WERI-Rb-1 (cell line): ENCODE measurements at regions not wholly inside any gene's neighbourhood (a gene's known extent, or its start where the extent isn't known, plus 50 kb on each side); places are given as distances from the start of the nearest gene placed in this dataset.

Experiments
- DNase-seq: peaks from one replicate; pipeline ENCODE4 v3.0.0-alpha.2; 2020
- H3K27ac ChIP-seq: fragments of 250-450 bp; sonication (Bioruptor Pico); 2 replicates; pipeline ENCODE4 v1.5.1; 2020; ENCODE audit warnings: mild to moderate bottlenecking, moderate library complexity
- H3K27me3 ChIP-seq: fragments of 250-450 bp; sonication (Bioruptor Pico); 2 replicates; pipeline ENCODE4 v1.5.1; 2021; ENCODE audit warnings: mild to moderate bottlenecking, low read depth, moderate library complexity; ENCODE audit not compliant: insufficient read depth, severe bottlenecking
- H3K36me3 ChIP-seq: fragments of 250-450 bp; sonication (Bioruptor Pico); 2 replicates; pipeline ENCODE4 v1.5.1; 2020; ENCODE audit warnings: mild to moderate bottlenecking, moderate library complexity
- H3K4me3 ChIP-seq: 2 replicates; pipeline ENCODE4 v1.5.1; 2011; ENCODE audit warnings: low read depth, mild to moderate bottlenecking, control low read depth, low read length
- H3K9me3 ChIP-seq: fragments of 250-450 bp; sonication (Bioruptor Pico); 2 replicates; pipeline ENCODE4 v1.5.1; 2021; ENCODE audit warnings: mild to moderate bottlenecking, moderate library complexity; ENCODE audit not compliant: severe bottlenecking
- CTCF ChIP-seq: IDR thresholded peaks from 2 replicates; pipeline ENCODE4 v1.5.1; 2011; ENCODE audit warnings: low read depth, mild to moderate bottlenecking, control low read depth, inconsistent platforms, low read length

GRCh38 chr18:40423291-40423690, 1531.7 kb upstream of the PIK3C3 start:
- TF ChIP-seq CTCF: no peak
- DNase-seq: no peak
- no peaks in the 10 kb centered on the region for H3K36me3 ChIP-seq
- H3K4me3 ChIP-seq: no peak overlapping the region
- no peaks in the 10 kb centered on the region for H3K9me3 ChIP-seq
- no peaks in the 10 kb centered on the region for H3K27me3 ChIP-seq
- no peak overlapping the region for H3K27ac ChIP-seq

- H3K36me3 ChIP-seq: no peaks in the 10 kb centered on the region
- H3K27me3 ChIP-seq: no peaks in the 10 kb centered on the region
- H3K27ac ChIP-seq: no peak overlapping the region
- no peaks in the 10 kb centered on the region for H3K9me3 ChIP-seq
- DNase-seq: no peak
- TF ChIP-seq CTCF: no peak
- no peak overlapping the region for H3K4me3 ChIP-seq
Observed at GRCh38 chr18:40420675-40421074, 1534.4 kb upstream of the PIK3C3 start.

- TF ChIP-seq CTCF: no peak
- no peak overlapping the region for H3K27ac ChIP-seq
Observed at GRCh38 chr18:40417501-40417900, 1537.5 kb upstream of the PIK3C3 start.

GRCh38 chr18:40415821-40416220, 1539.2 kb upstream of the PIK3C3 start:
- Histone ChIP-seq H3K36me3 (no peaks in the 10 kb centered on the region), H3K9me3 (no peaks in the 10 kb centered on the region), H3K4me3 (no peak overlapping the region), H3K27ac (no peak overlapping the region), H3K27me3 (no peaks in the 10 kb centered on the region)
- TF ChIP-seq CTCF: no peak
- DNase-seq: no peak

More at GRCh38 chr18:40417501-40417900, 1537.5 kb upstream of the PIK3C3 start:
- Histone ChIP-seq H3K9me3 (no peaks in the 10 kb centered on the region), H3K4me3 (no peak overlapping the region), H3K36me3 (no peaks in the 10 kb centered on the region), H3K27me3 (no peaks in the 10 kb centered on the region)
- DNase-seq: no peak

- H3K36me3 ChIP-seq: no peaks in the 10 kb centered on the region
Observed at GRCh38 chr18:40415176-40415791, 1539.8 kb upstream of the PIK3C3 start.

More at GRCh38 chr18:40415176-40415791, 1539.8 kb upstream of the PIK3C3 start:
- Histone ChIP-seq H3K4me3 (no peak overlapping the region), H3K9me3 (no peaks in the 10 kb centered on the region), H3K27me3 (no peaks in the 10 kb centered on the region), H3K27ac (no peak overlapping the region)
- peak; percentile 28 for TF ChIP-seq CTCF
- no peak for DNase-seq
